Esophagus muscularis mucosa (tissue), 4 donors: ENCODE measurements at regions not wholly inside any gene's neighbourhood (a gene's known extent, or its start where the extent isn't known, plus 50 kb on each side); places are given as distances from the start of the nearest gene placed in this dataset.

Experiments
- DNase-seq: peaks from one replicate; pipeline ENCODE4 v3.0.0-alpha.2; 2017; ENCODE audit errors: extremely low spot score
- H3K27ac ChIP-seq, 4 donors: fragments of 200-600 bp; sonication (generic); replicated peaks in 1 of 4; 1 replicate in 3 of 4; 2 replicates in 1 of 4; pipeline ENCODE4 v1.5.1; 2016 to 2019; ENCODE audit warnings: mild to moderate bottlenecking in 1 of 4
- H3K27me3 ChIP-seq, 4 donors: fragments of 200-600 bp; sonication (generic); one replicate each; pipeline versions ENCODE4 v1.5.1 to v1.6.0; 2016 to 2019
- H3K36me3 ChIP-seq, 4 donors: fragments of 200-600 bp; sonication (generic); one replicate each; pipeline ENCODE4 v1.5.1; 2016 to 2019
- H3K4me1 ChIP-seq, 4 donors: fragments of 200-600 bp; sonication (generic); one replicate each; pipeline ENCODE4 v1.5.1; 2016 to 2019
- H3K4me3 ChIP-seq, 4 donors: fragments of 200-600 bp; sonication (generic); 1 replicate in 2 of 4; 2 replicates in 2 of 4; pipeline ENCODE4 v1.5.1; 2016 to 2019; ENCODE audit warnings: mild to moderate bottlenecking in 4 of 4, moderate library complexity in 1 of 4
- H3K9me3 ChIP-seq, 4 donors: fragments of 200-600 bp; sonication (generic); 1 replicate in 3 of 4; 2 replicates in 1 of 4; pipeline ENCODE4 v1.5.1; 2016 to 2019
- EP300 ChIP-seq: sonication (generic); formaldehyde crosslinking; IDR thresholded peaks from one replicate; pipeline ENCODE4 v1.6.1; 2017; ENCODE audit warnings: antibody characterized with exemption
- POLR2A ChIP-seq: fragments of 450-650 bp; IDR thresholded peaks from one replicate; pipeline ENCODE4 v1.6.1; 2017; ENCODE audit warnings: antibody characterized with exemption, moderate library complexity, mild to moderate bottlenecking, low read depth
- POLR2AphosphoS5 ChIP-seq, 2 donors: sonication (generic); formaldehyde crosslinking; IDR thresholded peaks; one replicate each; pipeline ENCODE4 v1.6.1; 2017; ENCODE audit warnings: antibody characterized with exemption in 2 of 2
- WGBS: methylation state at CpG from one replicate; pipeline ENCODE4 v1.1.5; 2018; 5-methylcytosine and 5-hydroxymethylcytosine counted together
- intact Hi-C: fragments of 100-400 bp; cut with DNase I; formaldehyde crosslinking; loops from one replicate; pipeline ENCODE4 v1.15.1; 2023
- TF ChIP-seq, protein P1 (sequence below), 3 experiments: fragments of 200-600 bp in 2 of 3; fragments of 450-650 bp in 1 of 3; sonication (generic) in 2 of 3; IDR thresholded peaks; one replicate each; pipeline ENCODE4 v1.5.1; 2017 to 2019; ENCODE audit warnings: antibody characterized with exemption in 3 of 3, mild to moderate bottlenecking in 2 of 3, moderate library complexity in 1 of 3

DNA sequence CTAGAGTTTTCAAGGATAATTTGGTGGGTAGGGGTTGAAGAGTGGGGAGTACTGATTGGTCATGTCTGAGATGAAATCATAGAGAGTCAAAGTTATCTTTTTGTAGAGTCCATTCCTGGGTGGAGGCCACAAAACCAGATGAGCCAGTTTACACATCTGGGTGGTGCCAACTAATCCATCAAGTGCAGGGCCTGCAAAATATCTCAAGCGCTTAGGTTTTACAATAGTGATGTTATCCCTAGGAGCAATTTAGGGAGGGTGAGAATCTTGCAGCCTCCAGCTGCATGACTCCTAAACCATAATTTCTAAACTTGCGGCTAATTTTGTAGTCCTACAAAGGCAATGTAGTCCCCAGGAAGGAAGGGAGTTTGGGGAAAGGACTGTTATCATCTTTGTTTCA lies 988.3 kb upstream of the LCORL start:
- Histone ChIP-seq H3K36me3 (no peaks in the 10 kb centered on the region), H3K27ac (no peak overlapping the region), H3K4me3 (no peak overlapping the region), H3K9me3 (no peaks in the 10 kb centered on the region), H3K4me1 (peaks cover 0 to 3% (median 0%) of the 10 kb centered on the region in 4 donors), H3K27me3 (no peaks in the 10 kb centered on the region)
- no peak for TF ChIP-seq POLR2A
- TF ChIP-seq EP300 = no peak
- TF ChIP-seq POLR2AphosphoS5 (IDR thresholded peaks at IDR 0.05) = no peak
- TF ChIP-seq, protein P1, sequence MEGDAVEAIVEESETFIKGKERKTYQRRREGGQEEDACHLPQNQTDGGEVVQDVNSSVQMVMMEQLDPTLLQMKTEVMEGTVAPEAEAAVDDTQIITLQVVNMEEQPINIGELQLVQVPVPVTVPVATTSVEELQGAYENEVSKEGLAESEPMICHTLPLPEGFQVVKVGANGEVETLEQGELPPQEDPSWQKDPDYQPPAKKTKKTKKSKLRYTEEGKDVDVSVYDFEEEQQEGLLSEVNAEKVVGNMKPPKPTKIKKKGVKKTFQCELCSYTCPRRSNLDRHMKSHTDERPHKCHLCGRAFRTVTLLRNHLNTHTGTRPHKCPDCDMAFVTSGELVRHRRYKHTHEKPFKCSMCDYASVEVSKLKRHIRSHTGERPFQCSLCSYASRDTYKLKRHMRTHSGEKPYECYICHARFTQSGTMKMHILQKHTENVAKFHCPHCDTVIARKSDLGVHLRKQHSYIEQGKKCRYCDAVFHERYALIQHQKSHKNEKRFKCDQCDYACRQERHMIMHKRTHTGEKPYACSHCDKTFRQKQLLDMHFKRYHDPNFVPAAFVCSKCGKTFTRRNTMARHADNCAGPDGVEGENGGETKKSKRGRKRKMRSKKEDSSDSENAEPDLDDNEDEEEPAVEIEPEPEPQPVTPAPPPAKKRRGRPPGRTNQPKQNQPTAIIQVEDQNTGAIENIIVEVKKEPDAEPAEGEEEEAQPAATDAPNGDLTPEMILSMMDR (IDR thresholded peaks at IDR 0.05) = no peak
- intact Hi-C loops = no loop called here
- DNase-seq = no peak
- WGBS = 70% methylated on average over 2 of the region's 2 CpGs

DNA sequence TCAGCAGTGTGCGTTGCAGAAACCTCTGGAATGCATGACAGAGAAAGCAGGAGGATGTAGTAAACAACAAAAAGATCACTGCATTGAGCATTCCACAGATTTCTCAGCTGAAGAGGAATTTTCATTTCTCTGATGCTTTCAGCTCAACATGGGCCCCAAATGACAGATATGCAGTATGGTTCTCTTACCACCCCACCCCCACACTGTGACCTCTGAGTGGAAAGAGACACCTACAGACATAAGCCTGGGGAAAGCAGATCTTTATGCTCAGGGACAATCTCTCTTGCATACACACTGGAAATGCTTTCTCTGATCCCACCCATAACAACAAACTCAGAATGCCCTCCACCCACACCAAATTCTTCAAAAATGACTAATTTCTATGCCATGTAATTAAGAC lies 983.7 kb upstream of the LCORL start:
- Histone ChIP-seq H3K4me3 (no peak overlapping the region), H3K4me1 (no peaks in the 10 kb centered on the region), H3K27me3 (no peaks in the 10 kb centered on the region), H3K27ac (no peak overlapping the region), H3K9me3 (no peaks in the 10 kb centered on the region), H3K36me3 (no peaks in the 10 kb centered on the region)
- intact Hi-C loops = no loop called here
- 38% methylated on average over 1 of the region's 1 CpG for WGBS
- no peak for DNase-seq
- no peak for TF ChIP-seq POLR2A
- TF ChIP-seq, protein P1 (IDR thresholded peaks at IDR 0.05) = no peak
- TF ChIP-seq EP300 = no peak
- TF ChIP-seq POLR2AphosphoS5 (IDR thresholded peaks at IDR 0.05) = no peak

DNA sequence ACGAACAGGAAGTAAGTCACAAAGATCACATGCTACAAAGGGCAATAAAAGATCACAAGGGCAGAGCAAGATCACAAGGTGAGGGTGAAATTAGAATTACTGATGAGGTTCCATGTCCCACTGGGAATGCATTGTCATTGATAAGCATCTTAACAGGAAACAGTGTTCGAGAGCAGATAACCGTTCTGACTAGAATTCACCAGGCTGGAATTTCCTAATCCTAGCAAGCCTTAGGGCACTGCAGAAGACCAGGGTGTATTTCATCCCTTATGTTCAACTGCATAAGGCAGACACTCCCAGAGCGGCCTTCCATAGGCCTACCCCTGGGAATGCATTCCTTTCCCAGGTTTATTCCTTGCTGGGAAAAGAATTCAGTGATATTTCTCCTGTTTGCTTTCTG lies 980.6 kb upstream of the LCORL start:
- WGBS = 92% methylated on average over 4 of the region's 4 CpGs
- Histone ChIP-seq H3K4me3 (no peak overlapping the region), H3K9me3 (peaks cover 0 to 5% (median 0%) of the 10 kb centered on the region in 4 donors), H3K4me1 (no peaks in the 10 kb centered on the region), H3K27ac (no peak overlapping the region), H3K36me3 (no peaks in the 10 kb centered on the region), H3K27me3 (no peaks in the 10 kb centered on the region)
- intact Hi-C loops = no loop called here
- DNase-seq = no peak
- no peak for TF ChIP-seq EP300
- TF ChIP-seq POLR2A = no peak
- TF ChIP-seq, protein P1 (IDR thresholded peaks at IDR 0.05) = no peak
- TF ChIP-seq POLR2AphosphoS5 (IDR thresholded peaks at IDR 0.05) = no peak

DNA sequence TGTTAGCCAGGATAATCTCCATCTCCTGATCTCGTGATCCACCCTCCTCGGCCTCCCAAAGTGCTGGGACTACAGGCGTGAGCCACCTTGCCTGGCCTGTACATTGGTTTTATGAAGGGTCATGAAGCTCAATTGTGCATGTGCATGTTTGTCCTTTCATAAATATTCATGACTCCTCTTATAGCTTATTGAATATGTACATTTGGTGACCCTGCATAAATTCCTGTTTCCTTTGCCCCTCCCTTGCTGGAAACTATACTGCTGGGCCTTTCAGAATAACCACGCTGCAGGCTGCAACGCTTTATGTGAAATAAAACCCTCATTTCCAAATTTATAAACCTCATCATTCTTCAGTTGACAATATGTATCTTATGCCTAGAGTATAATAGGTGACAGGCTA lies 978.0 kb upstream of the LCORL start:
- DNase-seq = no peak
- Histone ChIP-seq H3K4me1 (no peaks in the 10 kb centered on the region), H3K36me3 (no peaks in the 10 kb centered on the region), H3K9me3 (peaks cover 0 to 5% (median 0%) of the 10 kb centered on the region in 4 donors), H3K4me3 (no peak overlapping the region), H3K27ac (no peak overlapping the region), H3K27me3 (no peaks in the 10 kb centered on the region)
- 93% methylated on average over 5 of the region's 5 CpGs for WGBS
- intact Hi-C loops = no loop called here
- no peak for TF ChIP-seq EP300
- no peak for TF ChIP-seq POLR2AphosphoS5 (IDR thresholded peaks at IDR 0.05)
- TF ChIP-seq, protein P1 (IDR thresholded peaks at IDR 0.05) = no peak
- no peak for TF ChIP-seq POLR2A

DNA sequence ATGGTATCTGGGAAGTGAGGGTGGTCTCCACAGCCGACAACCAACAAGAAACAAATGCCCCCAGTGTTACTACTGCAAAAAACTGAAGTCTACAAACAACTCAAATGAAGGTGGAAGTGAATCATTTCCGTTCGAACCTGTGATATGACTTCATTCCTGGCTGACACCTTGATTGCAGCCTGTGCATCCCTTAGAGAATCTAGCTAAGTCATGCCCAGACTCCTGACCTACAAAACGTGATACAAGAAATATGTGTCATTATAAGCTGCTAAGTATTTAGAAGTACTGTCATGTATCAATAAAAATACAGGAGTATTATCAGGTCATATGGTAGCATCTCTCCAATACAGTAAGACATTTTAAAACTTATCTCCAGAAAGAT lies 959.7 kb upstream of the LCORL start:
- Histone ChIP-seq H3K36me3 (no peaks in the 10 kb centered on the region), H3K27ac (no peak overlapping the region), H3K4me1 (no peaks in the 10 kb centered on the region), H3K27me3 (no peaks in the 10 kb centered on the region), H3K4me3 (no peak overlapping the region), H3K9me3 (no peaks in the 10 kb centered on the region)
- intact Hi-C loops = no loop called here
- DNase-seq = no peak
- TF ChIP-seq POLR2AphosphoS5 (IDR thresholded peaks at IDR 0.05) (no peak), EP300 (no peak), POLR2A (no peak)
- TF ChIP-seq, protein P1 (IDR thresholded peaks at IDR 0.05) = no peak
- 90% methylated on average over 4 of the region's 4 CpGs for WGBS
